ENCODE measurements at regions not wholly inside any gene's neighbourhood (a gene's known extent, or its start where the extent isn't known, plus 50 kb on each side); places are given as distances from the start of the nearest gene placed in this dataset.
"Not testable (repeated sequence)": the region's sequence is repeated elsewhere in the genome, so short reads cannot be mapped to it uniquely, and the experiment has no call there.

DNA sequence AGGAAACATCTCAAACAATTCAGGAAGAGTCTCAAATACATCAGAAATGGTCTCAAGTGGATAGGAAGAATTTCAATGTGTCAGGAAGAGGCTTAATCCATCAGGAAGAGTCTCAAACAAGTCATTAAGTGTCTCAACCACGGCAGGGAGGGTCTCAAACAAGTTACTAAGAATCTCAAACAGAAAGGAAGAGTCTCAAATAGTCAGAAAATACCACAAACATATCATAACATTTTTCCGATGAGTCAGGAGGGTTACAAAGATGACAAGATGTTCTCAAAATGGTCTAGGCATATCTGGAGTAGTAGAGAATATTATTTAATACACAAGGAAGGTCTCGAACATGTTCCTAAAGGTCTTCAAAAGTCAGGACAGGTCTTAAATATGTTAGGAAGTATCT, 109.3 kb upstream of the USP9X start:
- Mint-ChIP-seq H3K4me1 (peaks cover 6% of the 10 kb centered on the region), H3K27me3 (no peaks in the 10 kb centered on the region), H3K27ac (no peak overlapping the region), H3K9me3 (peaks cover 0 to 8% of the 10 kb centered on the region in 2 donors), H3K4me3 (no peak overlapping the region)
- no peak for DNase-seq
- ATAC-seq: no peak

DNA sequence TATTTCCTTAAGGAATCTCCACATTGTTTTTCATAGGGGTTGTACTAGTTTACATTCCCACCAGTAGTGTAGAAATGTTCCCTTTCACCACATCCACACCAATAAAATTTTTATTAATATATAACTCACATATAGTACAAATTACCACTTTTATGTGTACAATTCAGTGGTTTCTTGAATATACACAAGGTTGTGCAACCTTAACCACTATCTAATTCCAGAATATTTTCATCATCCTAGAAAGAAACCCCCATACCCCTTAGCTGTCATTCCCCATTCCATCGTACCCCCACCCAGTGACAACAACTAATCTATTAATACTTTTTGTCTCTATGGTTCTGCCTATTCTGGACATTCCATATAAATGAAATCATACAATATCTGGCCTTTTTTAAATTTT, 108.3 kb upstream of the USP9X start:
- H3K27ac Mint-ChIP-seq: no peak overlapping the region
- H3K27me3 Mint-ChIP-seq: no peaks in the 10 kb centered on the region
- no peak for DNase-seq
- ATAC-seq: no peak
- H3K4me1 Mint-ChIP-seq: peaks cover 6% of the 10 kb centered on the region
- H3K4me3 Mint-ChIP-seq: no peak overlapping the region
- no peaks in the 10 kb centered on the region for H3K9me3 Mint-ChIP-seq

DNA sequence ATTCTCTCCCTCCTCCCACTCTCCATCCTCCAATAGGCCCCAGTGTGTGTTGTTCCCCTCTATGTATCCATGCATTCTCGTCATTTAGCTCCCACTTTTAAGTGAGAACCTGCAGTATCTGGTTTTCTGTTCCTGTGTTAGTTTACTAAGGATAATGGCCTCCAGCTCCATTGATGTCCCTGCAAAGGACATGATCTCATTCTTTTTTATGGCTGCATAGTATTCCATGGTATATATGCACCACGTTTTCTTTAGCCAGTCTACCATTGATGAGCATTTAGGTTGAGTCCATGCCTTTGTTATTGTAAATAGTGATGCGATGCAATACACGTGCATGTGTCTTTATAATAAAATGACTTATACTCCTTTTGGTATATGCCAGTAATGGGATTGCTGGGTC, 100.3 kb upstream of the USP9X start:
- H3K27me3 Mint-ChIP-seq: no peaks in the 10 kb centered on the region
- H3K4me1 Mint-ChIP-seq: no peaks in the 10 kb centered on the region
- peaks cover 5 to 8% of the 10 kb centered on the region in 2 donors for H3K9me3 Mint-ChIP-seq
- no peak for ATAC-seq
- DNase-seq: no peak
- no peak overlapping the region for H3K4me3 Mint-ChIP-seq
- H3K27ac Mint-ChIP-seq: no peak overlapping the region

DNA sequence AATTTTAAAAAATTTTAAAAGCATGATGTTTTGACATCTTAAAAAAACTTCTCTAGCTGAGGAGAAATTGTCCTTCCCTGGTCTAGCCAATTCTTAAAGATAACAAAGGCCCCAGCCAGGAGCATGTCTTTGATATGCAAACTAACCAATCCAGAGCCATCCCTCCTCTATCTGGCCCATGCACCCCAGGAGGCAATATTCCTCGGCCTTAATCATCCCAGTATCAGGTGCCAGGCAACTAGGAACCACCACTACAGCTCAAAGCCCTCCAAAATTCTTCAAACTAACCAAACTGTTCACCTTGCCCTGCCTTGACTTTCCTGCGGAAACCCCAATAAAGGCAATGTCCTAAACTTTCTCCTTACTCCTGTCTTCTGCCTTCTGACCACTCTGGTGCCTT, 97.8 kb upstream of the USP9X start:
- H3K4me3 Mint-ChIP-seq: no peak overlapping the region
- no peak overlapping the region for H3K27ac Mint-ChIP-seq
- no peaks in the 10 kb centered on the region for H3K4me1 Mint-ChIP-seq
- H3K27me3 Mint-ChIP-seq: no peaks in the 10 kb centered on the region
- ATAC-seq: no peak
- peaks cover 5 to 8% of the 10 kb centered on the region in 2 donors for H3K9me3 Mint-ChIP-seq
- no peak for DNase-seq

DNA sequence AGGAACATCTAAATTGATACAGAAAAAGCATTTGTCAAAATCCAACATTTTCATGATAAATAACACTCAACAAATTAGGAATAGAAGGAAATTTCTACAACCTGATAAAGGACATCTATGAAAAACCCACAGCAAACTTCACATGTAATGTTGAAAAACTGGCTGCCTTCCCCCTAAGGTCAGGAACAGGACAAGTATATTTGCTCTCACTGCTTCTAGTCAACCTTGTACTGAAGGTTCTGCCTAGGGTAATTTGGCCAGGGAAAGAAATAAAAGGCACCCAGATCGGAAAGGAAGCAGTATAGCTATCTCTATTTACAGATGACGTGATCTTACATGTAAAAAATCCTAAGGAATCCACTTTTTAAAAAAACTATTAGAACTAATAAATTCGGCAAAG, 97.1 kb upstream of the USP9X start:
- DNase-seq: no peak
- no peak overlapping the region for H3K4me3 Mint-ChIP-seq

DNA sequence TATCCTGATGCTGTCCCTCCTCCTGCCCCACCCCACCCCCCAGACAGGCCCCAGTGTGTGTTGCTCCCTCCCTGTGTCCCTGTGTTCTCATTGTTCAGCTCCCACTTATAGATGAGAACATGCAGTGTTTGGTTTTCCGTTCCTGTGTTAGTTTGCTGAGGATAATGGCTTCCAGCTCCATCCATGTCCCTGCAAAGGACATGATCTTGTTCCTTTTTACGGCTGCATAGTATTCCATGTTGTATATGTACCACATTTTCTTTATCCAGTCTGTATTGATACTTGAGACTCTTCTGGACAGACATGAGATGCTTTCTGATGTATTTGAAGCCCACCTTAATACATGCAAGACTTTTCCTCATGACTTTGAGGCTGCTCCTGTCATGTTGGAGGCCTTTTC, 91.8 kb upstream of the USP9X start:
- H3K9me3 Mint-ChIP-seq, H3K4me1 Mint-ChIP-seq, H3K27ac Mint-ChIP-seq, ATAC-seq, H3K27me3 Mint-ChIP-seq, DNase-seq, H3K4me3 Mint-ChIP-seq: not testable (repeated sequence)

More for the DNA sequence above, 97.1 kb upstream of the USP9X start:
- H3K9me3 Mint-ChIP-seq: peaks cover 5 to 8% of the 10 kb centered on the region in 2 donors
- ATAC-seq: no peak
- no peaks in the 10 kb centered on the region for H3K4me1 Mint-ChIP-seq
- H3K27me3 Mint-ChIP-seq: no peaks in the 10 kb centered on the region
- no peak overlapping the region for H3K27ac Mint-ChIP-seq

DNA sequence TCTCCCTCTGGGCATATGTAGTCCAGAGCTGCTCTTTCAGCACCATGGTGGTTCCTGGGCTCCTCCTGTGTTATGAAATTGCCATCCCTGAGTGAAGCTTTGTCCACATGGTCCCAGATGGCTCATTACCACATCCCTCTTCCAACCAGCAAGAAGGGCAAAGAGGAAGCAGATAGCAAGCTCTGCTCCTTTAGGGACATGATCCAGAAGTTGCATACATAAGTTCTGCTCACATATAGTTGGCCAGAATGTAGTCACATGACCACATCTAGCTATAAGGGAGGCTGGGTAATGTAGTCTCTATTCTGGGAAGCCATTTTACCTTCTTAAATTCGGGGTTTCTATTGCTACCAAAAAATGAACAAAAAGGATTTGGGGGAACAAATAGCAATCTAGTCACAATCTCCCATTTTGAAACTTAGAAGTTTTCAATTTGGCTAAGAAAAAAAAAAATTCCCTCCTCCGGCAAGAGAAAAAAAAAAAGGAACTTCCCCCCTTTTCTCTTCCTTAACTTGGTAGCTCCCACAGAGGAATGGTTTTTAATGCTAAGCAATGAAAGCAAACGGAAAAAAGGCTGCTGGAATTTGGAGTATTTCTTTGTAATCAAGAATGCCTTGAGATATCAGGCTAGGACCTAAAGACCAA, 88.2 kb upstream of the USP9X start:
- Mint-ChIP-seq H3K9me3 (no peaks in the 10 kb centered on the region), H3K27me3 (no peaks in the 10 kb centered on the region), H3K4me1 (no peaks in the 10 kb centered on the region), H3K4me3 (peak overlapping the region in 1 of 2 donors; percentile 48), H3K27ac (no peak overlapping the region)
- ATAC-seq (peak; percentile 76), DNase-seq (no peak)

DNA sequence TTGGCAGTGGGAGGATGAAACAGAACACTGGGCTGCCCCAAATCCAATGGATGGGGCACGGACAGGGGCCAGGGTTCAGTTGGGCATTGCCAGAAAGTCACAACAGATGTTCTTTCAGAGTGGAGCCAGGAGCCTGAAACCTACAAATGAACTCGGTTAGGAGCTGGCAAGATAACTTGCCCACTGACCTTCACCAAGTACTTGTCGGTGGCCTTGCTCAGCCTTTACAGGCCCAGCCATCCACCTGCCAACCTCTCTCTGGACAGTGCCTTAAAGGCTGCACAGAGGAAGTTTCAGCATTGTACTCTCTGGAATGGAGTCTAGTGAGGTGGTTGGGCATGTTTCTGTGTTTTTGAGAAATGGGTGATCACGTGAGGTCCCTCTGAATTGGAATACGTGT, 87.1 kb upstream of the USP9X start:
- no peak for DNase-seq
- Mint-ChIP-seq H3K27ac (no peak overlapping the region), H3K4me1 (no peaks in the 10 kb centered on the region), H3K27me3 (no peaks in the 10 kb centered on the region), H3K9me3 (no peaks in the 10 kb centered on the region), H3K4me3 (no peak overlapping the region)
- ATAC-seq: no peak

DNA sequence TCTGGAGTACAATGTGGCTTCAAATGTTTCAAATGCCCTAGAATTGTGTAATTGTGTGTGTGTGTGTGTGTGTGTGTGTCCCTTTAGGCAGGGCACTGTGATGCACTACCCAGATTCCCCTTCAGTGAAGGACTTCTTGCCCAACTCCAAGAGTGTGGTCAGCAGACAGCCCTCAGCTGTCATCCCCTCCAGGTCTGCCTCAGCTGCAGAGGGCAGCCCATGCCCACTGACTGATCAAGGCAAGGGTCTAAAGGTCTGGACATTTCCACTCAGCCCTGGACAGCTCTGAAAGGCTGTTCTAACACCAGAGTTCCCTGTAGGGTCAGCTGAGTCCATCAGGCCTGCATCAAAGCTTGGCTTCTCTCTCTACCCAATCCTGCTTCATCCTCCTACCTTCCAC, 83.9 kb upstream of the USP9X start:
- DNase-seq (no peak), ATAC-seq (no peak)
- H3K27ac Mint-ChIP-seq: peak overlapping the region in 1 of 2 donors; percentile 3
- H3K27me3 Mint-ChIP-seq: no peaks in the 10 kb centered on the region
- H3K4me1 Mint-ChIP-seq: peaks cover 9% of the 10 kb centered on the region
- no peaks in the 10 kb centered on the region for H3K9me3 Mint-ChIP-seq
- no peak overlapping the region for H3K4me3 Mint-ChIP-seq

DNA sequence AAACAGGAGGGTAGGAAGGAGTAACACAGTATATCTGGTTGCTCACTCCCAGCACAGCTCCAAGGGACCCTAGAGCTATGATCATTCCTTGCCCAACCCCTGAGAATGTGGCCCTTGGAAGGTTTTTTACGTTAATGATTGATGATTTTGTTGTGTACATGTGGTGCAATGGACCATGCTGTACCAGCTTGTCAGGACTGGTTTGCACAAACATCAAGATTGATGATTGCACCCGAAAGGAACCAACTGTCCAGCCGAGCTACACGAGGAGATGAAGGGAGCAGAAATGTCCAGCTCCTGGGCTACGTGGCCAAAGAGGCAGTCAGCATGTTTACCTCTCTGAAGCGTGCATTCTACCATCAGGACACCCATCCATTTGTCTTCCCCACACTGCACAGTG, 83.2 kb upstream of the USP9X start:
- Mint-ChIP-seq H3K4me3 (no peak overlapping the region), H3K27me3 (no peaks in the 10 kb centered on the region), H3K27ac (no peak overlapping the region), H3K9me3 (no peaks in the 10 kb centered on the region), H3K4me1 (peaks cover 9% of the 10 kb centered on the region)
- DNase-seq (no peak), ATAC-seq (no peak)

DNA sequence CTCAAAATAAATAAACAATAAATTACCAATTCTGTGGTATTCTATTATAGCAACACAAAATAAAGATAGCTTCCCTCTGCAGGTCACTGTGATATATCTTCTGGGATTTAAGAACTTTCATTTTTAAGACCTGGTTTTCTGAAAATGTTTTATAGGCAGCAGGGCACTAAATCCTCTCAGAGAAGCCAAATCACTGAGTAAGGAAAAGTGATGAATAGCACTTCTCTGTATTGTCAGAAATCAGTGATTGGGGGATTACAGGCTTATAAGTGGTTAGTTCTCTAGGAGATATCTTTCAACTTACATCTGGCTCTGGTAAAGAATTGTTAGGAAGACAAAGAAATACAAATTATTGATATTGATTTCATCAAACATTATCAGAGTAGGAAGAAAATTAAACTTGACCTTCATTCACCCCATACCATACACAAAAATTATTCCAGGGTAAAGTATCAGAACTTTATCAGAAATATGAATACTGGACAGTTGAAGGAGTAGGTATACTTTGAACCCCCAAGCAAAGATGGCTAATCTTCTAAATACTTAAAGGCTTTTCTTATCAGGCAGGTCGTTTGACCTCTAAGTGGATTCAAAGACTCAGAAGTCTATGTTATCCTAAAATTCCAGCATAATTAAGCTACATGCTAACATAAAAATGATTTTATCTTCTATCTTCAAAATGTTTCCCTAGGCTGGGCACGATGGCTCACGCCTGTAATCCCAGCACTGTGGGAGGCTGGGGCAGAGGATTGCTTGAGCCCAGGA, 81.6 kb upstream of the USP9X start:
- ATAC-seq (no peak), DNase-seq (no peak)
- H3K9me3 Mint-ChIP-seq: no peaks in the 10 kb centered on the region
- peaks cover 9% of the 10 kb centered on the region for H3K4me1 Mint-ChIP-seq
- H3K4me3 Mint-ChIP-seq: no peak overlapping the region
- no peak overlapping the region for H3K27ac Mint-ChIP-seq
- H3K27me3 Mint-ChIP-seq: no peaks in the 10 kb centered on the region

DNA sequence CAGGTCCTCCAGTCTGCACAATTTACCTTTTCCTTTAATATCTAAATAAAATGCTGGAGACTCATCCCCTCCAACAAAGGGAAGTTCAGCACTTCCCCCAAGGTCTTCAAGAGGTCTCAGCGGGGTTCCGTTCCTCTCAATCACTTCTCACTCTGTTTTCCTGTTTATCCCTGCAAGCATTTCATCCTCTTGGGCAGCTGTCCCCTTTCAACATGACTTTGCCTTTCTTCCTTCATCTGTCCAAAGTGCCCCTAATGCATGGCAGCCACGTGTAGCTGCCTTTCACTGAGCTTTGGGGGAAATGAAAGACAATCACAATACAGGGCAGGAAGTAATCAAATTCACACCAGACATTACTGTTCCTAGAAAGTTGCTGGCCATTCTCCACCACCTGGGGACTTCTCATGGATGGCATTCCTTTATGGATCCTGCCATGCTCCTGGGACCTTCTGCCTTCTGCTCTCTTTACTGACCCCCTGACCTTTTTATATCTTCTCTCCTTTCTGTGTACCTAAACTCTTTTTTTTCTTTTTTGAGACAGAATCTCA, 79.7 kb upstream of the USP9X start:
- ATAC-seq: no peak
- Mint-ChIP-seq H3K27ac (no peak overlapping the region), H3K27me3 (no peaks in the 10 kb centered on the region), H3K4me3 (peak overlapping the region in 1 of 2 donors; percentile 5), H3K4me1 (peaks cover 12% of the 10 kb centered on the region), H3K9me3 (no peaks in the 10 kb centered on the region)
- no peak for DNase-seq

DNA sequence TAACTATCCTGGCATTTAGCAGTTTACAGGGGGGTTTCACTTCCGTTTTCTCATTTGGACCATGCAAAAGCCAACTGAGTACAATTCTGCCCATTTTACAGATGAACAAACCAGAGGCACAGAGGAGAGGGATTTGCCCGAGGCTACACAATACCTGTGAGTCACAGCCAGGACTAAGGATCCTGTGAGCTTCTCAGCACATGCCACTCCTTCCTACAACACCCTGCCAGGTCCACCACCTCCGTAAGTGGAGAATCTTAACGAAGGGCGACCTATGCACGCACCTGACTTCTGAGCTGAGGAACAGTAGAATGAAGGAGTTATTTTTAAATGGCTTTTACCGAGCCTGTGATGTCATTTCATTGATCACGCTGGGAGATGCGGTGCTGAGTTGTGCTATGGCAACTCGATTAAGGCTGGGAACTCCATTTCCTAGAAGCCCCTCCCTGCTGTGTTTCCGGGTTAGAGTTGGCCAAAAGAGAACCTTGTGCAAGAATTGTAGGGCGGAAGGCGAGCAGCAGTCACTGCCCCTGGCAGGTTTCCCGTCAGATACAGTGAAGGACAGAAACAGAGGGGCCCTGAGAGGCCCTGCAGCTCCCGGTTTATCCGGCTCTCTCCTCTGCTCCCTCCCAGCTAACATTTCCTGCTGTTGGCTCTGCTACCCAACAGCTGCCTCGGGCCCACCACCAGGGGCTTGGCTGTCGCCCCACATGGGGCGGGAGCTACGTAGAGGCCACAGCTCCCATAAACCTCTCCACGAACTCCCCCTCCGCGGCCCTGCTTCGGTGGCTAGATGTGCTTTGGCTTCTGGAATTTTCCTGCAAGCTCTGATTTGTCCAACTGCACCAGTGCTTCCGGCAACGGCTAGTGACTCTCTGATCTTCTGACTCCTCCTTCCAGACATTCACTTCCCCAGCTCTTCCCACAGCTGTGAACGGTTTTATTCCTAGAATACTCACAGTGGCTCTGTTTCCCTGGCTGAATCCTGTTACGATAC, 75.1 kb upstream of the USP9X start:
- H3K27ac Mint-ChIP-seq: peak overlapping the region; percentile 78 to 96
- no peaks in the 10 kb centered on the region for H3K9me3 Mint-ChIP-seq
- H3K27me3 Mint-ChIP-seq: no peaks in the 10 kb centered on the region
- ATAC-seq (peak; percentile 93), DNase-seq (peak; percentile 25 to 71)
- peak overlapping the region; percentile 68 to 72 for H3K4me3 Mint-ChIP-seq
- peaks cover 24% of the 10 kb centered on the region for H3K4me1 Mint-ChIP-seq

DNA sequence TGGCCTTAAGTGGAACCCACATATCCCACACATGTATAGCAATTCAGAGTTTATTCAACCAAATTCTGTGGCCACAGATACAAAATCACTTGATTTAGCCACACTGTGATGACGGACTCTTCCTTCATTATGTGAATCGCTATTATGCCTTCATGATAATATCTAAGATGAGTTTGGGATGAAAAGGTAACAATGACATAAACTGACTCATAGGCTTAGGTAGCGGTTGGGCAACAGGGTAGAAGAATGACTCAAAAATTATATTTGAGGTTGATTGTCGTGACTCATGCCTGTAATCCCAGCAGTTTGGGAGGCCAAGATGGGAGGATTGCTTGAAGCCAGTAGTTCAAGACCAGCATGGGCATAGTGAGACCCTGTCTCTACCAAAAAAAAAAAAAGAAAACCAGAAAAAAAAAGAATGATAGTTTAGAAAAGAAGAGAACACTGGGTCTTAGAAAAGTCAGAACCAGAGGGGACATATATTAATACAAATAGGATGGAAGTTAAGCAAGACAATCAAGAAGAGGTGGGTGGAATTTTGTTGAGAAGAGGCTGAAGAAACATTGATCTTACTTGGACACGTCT, 70.4 kb upstream of the USP9X start:
- Mint-ChIP-seq H3K4me1 (peaks cover 17% of the 10 kb centered on the region), H3K9me3 (no peaks in the 10 kb centered on the region), H3K4me3 (no peak overlapping the region), H3K27me3 (no peaks in the 10 kb centered on the region), H3K27ac (peak overlapping the region in 1 of 2 donors; percentile 65)
- ATAC-seq (peak; percentile 67), DNase-seq (peak in 1 of 2 donors; percentile 23)

DNA sequence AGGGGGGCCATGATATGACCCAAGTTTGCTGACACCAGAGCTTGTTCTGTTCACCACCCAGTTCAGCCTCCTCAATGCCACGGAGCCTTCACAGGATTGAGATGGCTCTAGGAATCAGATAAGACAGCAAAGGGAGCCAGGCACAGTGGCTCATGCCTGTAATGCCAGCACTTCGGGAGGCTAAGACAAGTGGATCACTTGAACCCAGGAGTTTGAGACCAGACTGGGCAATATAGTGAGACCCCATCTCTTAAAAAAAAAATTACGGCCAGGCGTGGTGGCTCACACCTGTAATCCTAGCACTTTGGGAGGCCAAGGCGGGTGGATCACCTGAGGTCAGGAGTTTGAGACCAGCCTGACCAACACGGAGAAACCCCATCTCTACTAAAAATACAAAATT, 67.5 kb upstream of the USP9X start:
- H3K27ac Mint-ChIP-seq, H3K4me3 Mint-ChIP-seq, ATAC-seq, DNase-seq, H3K4me1 Mint-ChIP-seq, H3K27me3 Mint-ChIP-seq, H3K9me3 Mint-ChIP-seq: not testable (repeated sequence)

Measured in stimulated activated naive CD8-positive, alpha-beta T cell treated with anti-CD3 and anti-CD28 coated beads, Interleukin-15, amount 100 ng/mL, for 72 hours (primary cell).